GM19438 (cell line): ENCODE measurements at regions not wholly inside any gene's neighbourhood (a gene's known extent, or its start where the extent isn't known, plus 50 kb on each side); places are given as distances from the start of the nearest gene placed in this dataset.
"Not testable (repeated sequence)": the region's sequence is repeated elsewhere in the genome, so short reads cannot be mapped to it uniquely, and the experiment has no call there.

Experiments
- ATAC-seq: cut with Tn5 transposase; IDR thresholded peaks from one replicate; pipeline ENCODE4 v1.9.1; 2021; ENCODE audit warnings: low read depth; ENCODE audit not compliant: unreplicated experiment

DNA sequence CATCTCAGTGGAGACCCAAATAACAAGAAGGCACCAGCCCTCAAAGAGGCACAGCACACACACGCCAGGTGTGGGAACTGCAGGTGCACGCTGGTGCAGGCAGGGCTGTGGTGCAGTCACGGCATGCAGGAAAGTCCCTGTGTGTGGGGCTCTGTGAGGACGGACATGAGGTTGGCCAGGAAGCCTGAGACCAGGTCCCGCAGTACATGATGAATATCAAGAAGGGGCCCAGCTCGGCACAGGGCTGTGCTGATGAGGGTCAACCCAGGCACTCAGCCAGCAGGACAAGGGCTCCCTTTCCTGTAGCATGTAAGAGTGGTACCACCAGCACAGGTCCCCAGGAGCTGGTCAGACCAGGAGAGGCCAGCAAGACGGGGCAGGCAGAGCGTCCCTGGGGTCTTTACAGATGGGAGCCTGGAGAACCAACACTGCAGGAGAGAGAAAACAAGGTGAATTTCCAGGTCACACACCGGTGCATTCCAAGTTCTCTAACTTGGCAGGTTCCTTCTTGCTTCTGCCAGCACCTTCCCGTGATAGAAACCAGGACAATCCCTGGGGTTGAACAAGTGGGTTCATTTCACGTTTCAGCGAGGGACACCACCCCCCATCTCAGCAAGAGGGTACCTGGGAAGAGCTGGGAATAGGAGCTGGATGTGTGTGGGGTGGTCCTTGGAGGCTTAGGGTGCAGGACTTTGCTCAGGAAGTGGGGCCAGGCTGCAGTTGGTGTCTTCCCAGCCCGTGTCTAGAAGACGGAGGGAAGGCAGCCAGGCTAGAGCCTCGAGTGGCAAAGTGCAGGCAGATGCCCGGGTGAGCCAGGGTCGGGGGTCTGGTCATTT, 244.8 kb upstream of the TCERG1L start:
- no peak for ATAC-seq

DNA sequence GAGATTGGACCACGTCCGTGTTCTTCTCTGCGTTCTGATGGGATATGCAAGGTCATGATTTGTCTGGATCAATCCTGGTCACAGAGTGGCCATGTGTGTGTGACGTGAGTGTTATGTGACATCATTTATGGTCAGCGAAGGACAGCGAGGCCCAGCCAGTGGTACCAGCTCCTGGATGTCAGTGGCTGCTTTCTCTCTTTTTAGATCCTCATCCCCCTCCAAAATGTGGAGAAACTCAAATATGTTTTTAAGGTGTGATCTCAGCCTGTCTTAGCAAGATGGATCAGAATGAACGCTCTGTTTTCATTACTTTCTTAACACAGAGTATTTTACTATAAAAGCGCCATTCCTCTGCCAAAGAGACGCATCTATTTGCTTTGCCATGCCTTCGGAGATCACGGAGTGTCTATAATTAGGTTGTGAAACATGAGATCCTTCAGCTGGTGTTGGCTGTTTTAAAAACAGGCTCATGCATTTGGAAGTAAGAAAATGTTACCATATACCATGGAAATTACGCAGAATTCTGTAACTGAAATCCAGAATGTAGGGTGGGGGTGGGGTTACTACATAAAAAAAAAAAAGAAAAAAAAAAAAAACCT, 245.5 kb upstream of the TCERG1L start:
- no peak for ATAC-seq

DNA sequence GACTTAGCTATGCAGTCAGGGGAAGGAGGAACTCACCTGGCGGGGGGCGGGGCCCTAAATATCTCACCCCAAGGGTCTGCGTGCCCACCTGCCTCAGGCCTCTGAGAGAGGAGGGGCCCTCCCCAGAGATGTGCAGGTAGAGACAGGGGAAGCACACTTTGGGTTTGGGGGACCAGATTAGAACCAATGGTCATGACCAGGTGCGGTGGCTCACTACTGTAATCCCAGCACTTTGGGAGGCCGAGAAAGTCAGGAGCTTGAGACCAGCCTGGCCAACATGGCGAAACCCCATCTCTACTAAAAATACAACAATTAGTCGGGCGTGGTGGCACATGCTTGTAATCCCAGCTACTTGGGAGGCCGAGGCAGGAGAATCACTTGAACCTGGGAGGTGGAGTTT, 246.4 kb upstream of the TCERG1L start:
- not testable (repeated sequence) for ATAC-seq

DNA sequence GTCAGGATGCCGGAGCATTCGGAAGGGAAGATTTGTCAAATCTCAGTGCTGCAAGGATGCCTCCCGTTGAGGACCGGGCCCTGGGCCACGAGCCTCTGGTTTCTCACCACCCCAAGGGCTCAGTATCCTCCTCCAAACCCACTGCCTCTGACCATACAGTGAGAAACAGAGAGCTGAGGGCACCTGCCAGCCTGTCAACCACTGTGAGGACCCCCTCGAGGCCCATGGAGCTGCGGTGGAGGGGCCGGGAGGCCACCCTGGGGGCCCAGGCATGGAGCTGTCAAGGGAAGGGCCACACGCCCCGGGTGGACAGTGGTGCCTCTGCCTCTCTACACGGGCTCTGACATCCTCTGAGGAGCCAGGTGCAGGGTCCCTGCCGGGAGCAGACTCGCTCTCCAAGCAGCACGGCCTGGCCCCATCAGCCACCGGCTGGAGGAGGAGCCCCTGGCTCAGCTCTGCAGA, 248.0 kb upstream of the TCERG1L start:
- no peak for ATAC-seq

DNA sequence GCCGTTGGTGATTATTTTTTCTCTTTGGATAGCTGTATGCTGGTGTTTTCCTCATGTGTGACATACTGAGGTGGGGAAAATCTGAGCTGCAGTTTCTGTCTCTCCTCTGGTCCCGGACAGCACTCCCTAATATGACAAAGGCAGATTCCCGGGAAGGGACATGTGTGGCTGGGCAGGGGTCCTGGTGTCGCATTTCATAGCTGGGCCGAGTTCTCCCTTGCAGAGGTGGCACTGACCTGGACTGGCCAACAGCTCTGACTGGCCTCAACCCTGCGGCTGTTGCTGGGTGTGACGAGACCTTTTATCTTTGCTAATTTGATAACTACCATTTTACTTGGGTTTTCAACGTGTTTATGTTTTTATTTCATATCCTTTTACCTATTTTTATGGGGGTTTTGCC, 248.6 kb upstream of the TCERG1L start:
- ATAC-seq: no peak

DNA sequence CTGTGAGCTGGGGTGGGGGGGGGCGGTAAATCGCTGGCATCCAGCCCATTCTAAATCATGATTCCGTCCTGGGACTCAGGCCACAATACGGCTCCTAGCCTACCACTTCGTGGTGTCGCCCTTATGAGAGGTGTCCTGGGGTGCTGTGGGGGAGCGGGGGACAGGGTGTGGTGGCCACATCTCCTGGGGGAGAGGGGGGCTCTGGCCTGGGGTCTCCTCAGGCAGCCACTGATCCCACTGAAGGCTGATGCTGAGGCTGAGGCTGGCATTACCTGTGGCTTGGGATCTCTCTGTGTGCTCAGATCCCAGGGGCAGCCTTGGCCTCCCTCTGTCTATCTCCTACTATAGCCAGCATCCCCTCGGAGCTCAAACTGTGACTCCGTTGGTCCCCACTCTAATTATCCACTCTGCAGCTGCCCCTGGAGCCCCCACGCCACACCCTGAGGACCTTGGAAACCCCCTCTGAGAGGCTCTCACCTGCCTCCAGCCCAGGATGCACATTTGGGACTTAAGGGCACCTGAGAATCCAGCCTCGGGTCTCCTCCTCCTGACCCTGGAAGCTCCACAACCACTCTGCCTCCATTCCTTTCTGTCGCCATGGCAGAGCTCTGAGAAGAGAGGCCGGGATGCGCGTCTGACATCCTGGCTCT, 249.3 kb upstream of the TCERG1L start:
- no peak for ATAC-seq

DNA sequence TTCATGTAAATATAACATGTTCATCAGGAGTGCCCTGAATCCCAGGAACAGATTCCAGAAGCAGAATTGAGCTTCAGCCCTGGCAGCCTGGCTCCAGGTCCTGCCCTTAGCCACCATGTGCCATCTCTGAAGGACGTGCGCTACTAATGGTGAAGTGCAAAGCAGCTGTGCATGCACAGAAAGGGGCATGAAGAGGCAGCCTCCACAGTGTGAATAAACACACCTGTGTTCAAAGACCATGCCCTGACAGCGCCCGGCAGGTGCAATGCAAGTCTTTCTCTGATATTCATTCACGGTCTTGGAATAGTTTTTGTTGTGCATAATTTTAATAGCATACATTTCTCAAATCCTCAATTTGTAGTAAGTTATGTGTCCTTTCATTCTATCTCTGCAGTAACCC, 250.4 kb upstream of the TCERG1L start:
- no peak for ATAC-seq

DNA sequence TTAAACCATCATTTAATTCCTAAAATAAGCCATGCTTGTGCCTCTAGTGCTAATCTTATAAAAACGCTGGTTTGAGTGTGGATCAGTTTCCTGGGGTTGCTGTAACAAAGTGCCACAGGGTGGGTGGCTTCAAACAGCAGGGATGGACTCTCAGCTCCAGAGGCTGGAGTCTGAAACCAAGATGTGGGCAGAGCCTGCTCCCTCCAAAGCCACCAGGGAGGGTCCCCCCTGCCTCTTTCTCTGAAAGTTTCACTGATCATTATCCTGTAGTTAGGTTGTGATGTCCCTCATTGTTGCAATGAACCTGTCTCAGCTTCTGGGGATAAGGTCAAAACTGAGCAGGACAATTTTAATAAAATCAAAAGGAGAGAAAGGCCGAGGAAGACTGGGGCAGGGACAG, 251.9 kb upstream of the TCERG1L start:
- no peak for ATAC-seq

DNA sequence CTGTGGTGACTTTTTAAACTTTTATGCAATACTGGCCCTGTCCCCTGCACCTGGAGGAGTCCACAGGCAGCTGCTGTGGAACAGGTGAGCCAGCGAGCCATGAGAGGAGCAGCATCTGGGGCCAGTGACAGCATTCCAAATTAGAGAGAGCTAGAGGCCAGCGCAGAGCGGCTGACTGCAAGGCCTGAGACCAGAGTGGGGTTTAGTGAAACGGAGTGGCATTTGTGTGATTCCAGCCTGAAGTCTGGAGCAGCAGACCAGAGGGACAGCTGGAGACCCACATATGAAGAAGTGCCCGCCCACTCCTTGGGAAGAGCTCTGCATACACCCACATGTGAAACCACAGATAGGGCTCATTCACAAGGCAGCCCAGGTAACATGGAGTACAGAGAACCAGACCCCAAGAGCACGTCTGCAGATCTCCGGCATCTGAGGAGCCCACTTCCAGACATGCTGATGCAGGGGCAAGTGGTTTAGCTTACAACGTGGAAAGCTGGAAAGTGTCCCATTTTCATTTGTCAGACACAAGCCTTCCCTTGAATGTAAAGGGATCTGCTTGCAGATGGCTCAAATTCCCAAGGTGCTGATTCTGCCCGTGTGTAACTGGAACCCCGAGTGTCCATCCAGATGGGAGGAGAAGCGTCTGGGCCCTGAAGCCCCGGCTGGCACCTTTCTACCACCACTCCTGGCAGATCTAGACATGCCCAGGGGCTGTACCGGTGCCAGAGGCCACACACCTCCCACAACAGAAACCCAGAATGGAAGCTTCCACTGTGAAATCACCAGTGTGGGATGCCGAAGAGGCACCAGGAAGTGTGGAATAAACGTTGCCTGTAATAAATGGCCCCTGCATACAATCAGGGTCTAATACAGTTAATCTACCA, 256.0 kb upstream of the TCERG1L start:
- ATAC-seq: no peak

DNA sequence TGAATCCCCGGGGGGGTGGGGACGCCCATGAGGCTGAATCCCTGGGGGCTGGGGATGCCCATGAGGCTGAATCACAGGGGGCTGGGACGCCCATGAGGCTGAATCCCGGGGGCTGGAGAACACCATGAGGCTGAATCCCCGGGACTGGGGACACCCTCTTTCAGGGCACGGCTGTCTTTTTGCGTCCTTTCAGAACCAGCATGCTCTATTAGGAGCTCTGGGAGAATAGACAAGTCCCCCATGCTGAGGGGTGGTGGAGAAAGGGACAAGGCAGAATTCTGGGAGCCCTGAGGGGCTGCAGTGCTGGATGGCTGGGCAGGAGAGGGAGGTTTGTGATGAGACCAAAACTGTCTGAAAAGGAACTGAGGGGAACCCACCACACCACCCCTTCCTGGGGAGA, 257.3 kb upstream of the TCERG1L start:
- no peak for ATAC-seq

DNA sequence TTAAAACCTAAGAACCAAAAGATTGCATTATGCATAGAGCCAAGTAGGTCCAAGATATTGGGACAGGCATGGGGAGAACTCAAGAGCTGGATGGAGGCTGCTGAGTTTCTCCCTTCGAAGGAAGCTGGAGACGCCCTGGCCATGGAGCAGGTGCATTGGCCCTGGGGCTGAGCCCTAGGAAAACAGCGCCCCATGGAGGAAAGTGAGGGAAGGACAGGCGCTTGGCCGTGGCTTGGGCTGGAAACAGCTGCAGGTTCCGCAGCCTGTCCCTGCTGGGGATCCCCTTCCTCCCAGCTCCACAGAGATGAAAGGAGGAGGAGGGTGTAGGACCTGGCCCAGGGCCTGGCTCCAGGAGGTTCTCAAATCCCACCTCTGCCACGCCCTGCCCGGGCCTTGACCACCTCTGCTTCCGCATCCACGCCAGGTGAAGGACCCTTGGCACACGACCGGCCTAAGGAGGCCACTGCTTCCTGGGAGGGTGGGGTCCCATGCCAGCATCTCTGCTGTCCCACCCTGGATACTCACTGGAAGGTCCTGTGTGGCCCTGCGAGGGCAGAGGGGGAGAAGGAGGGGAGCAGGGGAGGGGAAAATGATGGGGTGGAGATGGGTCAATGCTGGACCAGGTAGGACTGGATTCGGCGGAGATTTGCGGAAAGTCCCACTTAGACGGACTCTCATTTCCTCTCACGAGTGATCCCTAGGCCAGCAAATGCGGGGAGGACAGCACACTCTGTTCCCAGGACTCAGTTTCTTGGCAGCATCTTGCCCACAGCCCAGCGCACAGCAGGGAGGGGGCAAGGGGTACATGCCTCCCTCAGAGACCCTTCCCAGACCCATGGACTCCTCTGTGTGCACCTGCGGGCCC, 258.6 kb upstream of the TCERG1L start:
- ATAC-seq: no peak

DNA sequence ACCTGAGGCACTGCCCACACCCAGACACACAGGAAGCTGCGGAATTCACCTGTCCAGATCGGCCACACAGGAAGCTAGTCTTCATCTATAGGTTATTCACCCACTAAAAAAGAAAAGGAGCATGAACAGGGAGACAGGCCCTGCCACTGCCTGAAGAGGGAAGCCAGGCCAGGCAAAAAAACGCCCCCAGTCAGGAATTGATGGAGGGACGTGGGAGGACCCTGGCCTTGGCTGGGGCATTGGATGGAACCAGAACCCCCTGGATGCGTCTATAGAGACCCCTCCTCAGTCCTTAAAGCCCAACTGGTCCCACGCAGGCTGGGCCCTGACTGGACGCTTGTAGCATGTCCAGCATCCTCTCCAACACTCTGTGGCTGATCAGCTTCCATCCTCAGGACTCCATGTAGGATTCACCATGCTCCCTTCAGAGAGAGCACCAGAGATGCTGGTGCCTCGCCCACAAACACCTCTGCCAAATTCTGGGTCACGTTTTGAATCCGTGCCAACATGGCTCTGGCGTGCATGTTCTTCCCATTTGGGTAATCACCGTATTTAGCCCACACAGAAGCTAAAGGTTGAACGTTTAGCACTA, 259.3 kb upstream of the TCERG1L start:
- no peak for ATAC-seq

DNA sequence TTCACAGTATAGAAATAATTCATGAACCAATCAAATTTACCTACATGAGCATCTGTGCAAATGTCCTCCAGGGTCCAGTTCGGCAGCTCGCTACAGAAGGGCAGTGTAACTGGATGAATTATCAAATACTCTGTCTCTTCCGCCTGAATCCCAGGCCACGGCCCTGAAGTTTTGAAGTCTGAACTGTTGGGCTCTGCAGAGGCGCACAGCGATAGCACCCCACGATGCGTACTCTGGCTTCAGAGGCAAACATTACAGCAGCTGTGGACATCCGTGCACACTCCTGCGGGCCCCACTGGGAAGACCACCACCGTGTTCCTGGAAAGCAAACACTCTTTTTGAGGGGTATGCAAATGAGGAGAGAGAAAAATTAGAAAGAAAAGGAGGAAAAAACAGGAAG, 259.8 kb upstream of the TCERG1L start:
- no peak for ATAC-seq

DNA sequence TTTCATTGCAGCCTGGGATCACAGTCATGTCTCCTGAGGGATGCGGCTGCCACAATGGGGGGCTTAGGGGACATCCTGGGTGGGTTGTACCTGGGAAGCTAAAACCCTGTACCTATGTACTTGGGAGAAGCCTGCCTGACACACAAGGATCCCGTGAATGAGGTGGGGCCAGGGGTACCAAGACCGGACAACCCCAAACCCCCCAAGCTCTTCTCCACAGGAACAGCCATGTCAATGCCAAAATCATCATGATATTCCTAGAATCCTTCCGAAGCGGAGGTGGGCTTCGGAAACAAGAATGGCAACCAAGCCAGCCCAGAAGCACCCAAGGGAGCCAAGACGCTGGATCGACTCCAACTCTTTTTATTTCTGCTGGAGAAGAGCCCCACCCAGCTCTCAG, 260.3 kb upstream of the TCERG1L start:
- ATAC-seq: no peak

DNA sequence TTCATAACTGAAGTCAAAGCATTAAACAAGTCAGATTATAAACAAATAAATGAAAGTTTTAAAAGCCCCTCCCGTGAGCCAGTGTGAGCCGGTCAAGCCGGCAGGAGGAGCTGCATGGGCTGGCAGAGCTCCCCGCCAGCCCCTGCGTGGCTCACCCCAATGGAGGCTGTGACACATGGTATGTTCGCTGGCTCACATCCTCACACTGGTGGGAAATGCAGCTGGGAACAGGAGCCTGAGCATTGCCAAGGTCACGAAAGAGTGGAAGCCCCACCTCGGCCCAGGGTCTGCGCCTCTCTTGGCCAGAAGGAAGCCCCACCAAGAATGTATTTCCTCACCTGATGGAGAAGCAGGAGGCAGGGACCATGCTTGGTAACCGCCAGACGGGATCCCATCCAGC, 261.7 kb upstream of the TCERG1L start:
- no peak for ATAC-seq

DNA sequence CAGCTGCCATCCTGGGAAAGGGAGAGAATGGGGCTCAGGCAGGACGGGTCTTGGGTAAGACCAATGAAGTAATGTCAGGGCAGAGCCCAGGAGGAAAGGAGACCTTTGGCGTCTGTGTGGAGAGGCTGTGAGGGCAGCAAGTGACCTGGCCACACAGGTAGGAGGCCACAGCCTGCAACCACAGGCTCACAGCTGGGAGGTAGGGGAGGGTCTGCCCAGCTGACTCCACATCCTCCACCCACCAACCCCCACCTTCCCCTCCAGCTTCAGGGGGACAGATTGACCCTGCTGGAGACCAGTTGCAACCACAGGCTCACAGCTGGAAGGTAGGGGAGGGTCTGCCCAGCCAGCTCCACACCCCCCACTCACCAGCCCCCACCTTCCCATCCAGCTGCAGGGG, 262.2 kb upstream of the TCERG1L start:
- ATAC-seq: no peak

DNA sequence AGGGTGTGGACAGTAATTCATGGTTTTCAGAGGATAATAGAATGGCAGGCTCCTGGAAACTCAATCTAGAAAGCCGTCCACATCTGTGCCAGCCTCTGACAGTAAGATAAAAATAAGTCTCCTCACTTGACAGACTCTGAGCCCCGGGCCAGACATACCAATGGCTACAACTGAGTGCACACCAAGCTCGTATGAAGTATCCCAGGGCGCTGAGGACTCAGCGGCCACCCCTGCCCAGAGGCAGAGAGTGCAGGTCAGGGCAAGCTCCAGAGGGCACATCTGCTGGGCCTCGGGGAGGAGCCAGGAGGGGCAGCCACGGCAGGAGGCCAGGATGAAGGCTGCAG, 262.8 kb upstream of the TCERG1L start:
- no peak for ATAC-seq

DNA sequence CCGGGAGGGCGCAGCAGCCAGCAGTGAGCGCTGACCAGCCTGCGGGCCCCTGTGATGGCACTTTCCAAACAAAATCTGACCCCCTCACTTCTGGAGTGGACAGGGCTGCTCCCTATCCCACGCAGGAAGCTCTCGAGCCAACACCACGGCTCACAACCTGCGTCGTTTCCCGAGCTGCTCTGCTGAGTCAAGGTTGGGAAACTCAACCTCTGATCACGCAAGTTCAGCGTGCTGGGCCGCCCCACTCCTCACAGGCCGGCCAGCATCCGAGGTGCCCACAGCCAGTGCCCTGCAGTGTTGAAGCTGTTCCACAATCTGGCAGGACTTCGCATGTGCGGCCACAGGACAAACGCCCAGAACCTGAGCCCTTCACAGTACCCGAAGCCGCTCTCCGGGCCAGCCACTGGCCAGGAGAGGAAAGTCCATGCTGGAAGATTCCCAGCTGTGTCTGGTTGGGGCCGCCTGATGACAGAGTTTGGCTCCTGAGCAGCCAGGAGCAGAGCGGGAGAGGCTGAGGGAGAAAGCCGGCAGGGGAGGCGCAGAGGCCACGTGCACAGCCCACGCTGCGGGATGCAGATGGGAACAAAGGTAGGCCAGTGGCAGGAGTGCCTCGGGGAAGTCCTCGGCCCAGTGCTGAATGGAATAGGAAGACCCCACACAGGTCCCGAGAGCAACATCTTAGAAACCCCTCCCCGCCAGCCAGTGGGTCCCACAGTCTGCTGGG, 263.3 kb upstream of the TCERG1L start:
- ATAC-seq: no peak

DNA sequence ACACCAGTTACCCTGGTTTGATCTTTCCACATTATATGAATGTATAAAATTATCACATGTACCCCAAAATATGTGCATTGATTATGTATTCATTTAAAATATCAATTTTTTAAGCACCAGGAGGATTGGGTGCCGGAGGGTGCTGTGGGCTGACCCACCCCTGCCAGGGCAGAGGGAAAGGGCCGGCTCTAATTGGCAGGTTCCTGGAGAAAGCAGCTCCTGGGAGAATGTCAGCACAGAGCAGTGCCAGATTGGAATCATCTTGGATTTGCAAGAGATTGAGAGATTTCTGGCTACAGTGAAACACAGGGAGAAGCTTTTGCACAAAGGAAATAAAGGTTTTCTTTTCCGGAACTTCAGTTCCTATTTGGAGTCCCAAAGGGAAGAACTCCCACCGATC, 264.4 kb upstream of the TCERG1L start:
- no peak for ATAC-seq
